ENCODE measurements at regions not wholly inside any gene's neighbourhood (a gene's known extent, or its start where the extent isn't known, plus 50 kb on each side); places are given as distances from the start of the nearest gene placed in this dataset.

DNA sequence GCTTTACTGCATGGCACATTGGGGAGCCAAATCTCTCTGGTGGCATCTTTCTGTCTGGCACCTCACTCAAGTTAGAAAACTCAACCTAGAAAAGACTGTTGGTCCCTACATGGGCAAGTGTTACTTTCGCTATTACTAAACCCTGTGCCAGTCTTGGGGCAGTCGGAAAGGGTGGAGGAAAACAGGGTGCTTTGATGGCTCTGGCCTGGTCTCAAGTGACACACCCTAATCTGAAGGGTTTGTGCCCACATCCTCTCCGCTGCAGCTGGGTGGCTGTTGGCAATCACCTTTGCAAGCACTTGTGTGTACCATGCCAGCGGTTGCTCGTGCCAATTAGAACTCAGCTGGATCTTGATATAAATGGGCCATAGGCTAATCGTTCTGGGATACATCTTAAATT, 159.8 kb upstream of the ITGB1 start:
- TF ChIP-seq SUZ12 (IDR thresholded peaks at IDR 0.05; ENCODE audit: extremely low read depth, insufficient read depth, insufficient read length), result no peak
- TF ChIP-seq YY1 (IDR thresholded peaks at IDR 0.05; ENCODE audit: insufficient read depth, insufficient read length), result no peak

Measured in NT2/D1 (cell line).